GM21423 (cell line): ENCODE measurements at regions not wholly inside any gene's neighbourhood (a gene's known extent, or its start where the extent isn't known, plus 50 kb on each side); places are given as distances from the start of the nearest gene placed in this dataset.

Experiments
- ATAC-seq: cut with Tn5 transposase; IDR thresholded peaks from one replicate; pipeline ENCODE4 v1.9.1; 2021; ENCODE audit warnings: mild to moderate bottlenecking, moderate library complexity; ENCODE audit not compliant: unreplicated experiment

GRCh38 chr7:124692425-124692824 lies 73.2 kb downstream of the GPR37 start:
- no peak for ATAC-seq

- ATAC-seq, result no peak
Observed at GRCh38 chr7:124690840-124691239, 74.8 kb downstream of the GPR37 start.

GRCh38 chr7:124689931-124690330 lies 75.7 kb downstream of the GPR37 start:
- ATAC-seq, result no peak

GRCh38 chr7:124689523-124689922 lies 76.1 kb downstream of the GPR37 start:
- no peak for ATAC-seq

GRCh38 chr7:124688991-124689390 lies 76.6 kb downstream of the GPR37 start:
- no peak for ATAC-seq

GRCh38 chr7:124686543-124687171 lies 78.9 kb downstream of the GPR37 start:
- no peak for ATAC-seq

GRCh38 chr7:124681946-124682345 lies 83.6 kb downstream of the GPR37 start:
- ATAC-seq, result no peak

GRCh38 chr7:124680304-124680703 lies 85.3 kb downstream of the GPR37 start:
- ATAC-seq, result no peak

- ATAC-seq, result no peak
Observed at GRCh38 chr7:124679586-124680225, 85.9 kb downstream of the GPR37 start.

GRCh38 chr7:124679146-124679545 lies 86.4 kb downstream of the GPR37 start:
- no peak for ATAC-seq

- ATAC-seq, result no peak
Observed at GRCh38 chr7:124674451-124674850, 91.1 kb downstream of the GPR37 start.

GRCh38 chr7:124672011-124672410 lies 93.6 kb downstream of the GPR37 start:
- no peak for ATAC-seq

- no peak for ATAC-seq
Observed at GRCh38 chr7:124667312-124668153, 98.1 kb downstream of the GPR37 start.

- no peak for ATAC-seq
Observed at GRCh38 chr7:124662937-124663336, 102.7 kb downstream of the GPR37 start.

- no peak for ATAC-seq
Observed at GRCh38 chr7:124662372-124662771, 103.2 kb downstream of the GPR37 start.

GRCh38 chr7:124655990-124656389 lies 109.6 kb downstream of the GPR37 start:
- ATAC-seq, result no peak

GRCh38 chr7:124652237-124652636 lies 113.4 kb downstream of the GPR37 start:
- no peak for ATAC-seq

- ATAC-seq, result no peak
Observed at GRCh38 chr7:124651136-124651535, 114.5 kb downstream of the GPR37 start.

GRCh38 chr7:124649397-124650014 lies 116.1 kb downstream of the GPR37 start:
- no peak for ATAC-seq

GRCh38 chr7:124647630-124648306 lies 117.8 kb downstream of the GPR37 start:
- no peak for ATAC-seq

GRCh38 chr7:124645704-124646103 lies 119.9 kb downstream of the GPR37 start:
- no peak for ATAC-seq
